Gastrocnemius medialis (tissue), 4 donors: ENCODE measurements at regions not wholly inside any gene's neighbourhood (a gene's known extent, or its start where the extent isn't known, plus 50 kb on each side); places are given as distances from the start of the nearest gene placed in this dataset.

Experiments
- POLR2A ChIP-seq, 2 donors: fragments of 450-650 bp; IDR thresholded peaks; one replicate each; pipeline ENCODE4 v1.6.1; 2017; ENCODE audit warnings: antibody characterized with exemption in 2 of 2, mild to moderate bottlenecking in 2 of 2, moderate library complexity in 2 of 2
- TF ChIP-seq, protein P1 (sequence below), 5 experiments: fragments of 450-650 bp in 3 of 5; fragments of 200-600 bp in 2 of 5; sonication (generic) in 2 of 5; IDR thresholded peaks in 4 of 5; conservative IDR thresholded peaks in 1 of 5; 1 replicate in 4 of 5; 2 replicates in 1 of 5; pipeline ENCODE4 v1.5.1; 2016 to 2019; ENCODE audit warnings: antibody characterized with exemption in 5 of 5, mild to moderate bottlenecking in 3 of 5, moderate library complexity in 3 of 5

DNA sequence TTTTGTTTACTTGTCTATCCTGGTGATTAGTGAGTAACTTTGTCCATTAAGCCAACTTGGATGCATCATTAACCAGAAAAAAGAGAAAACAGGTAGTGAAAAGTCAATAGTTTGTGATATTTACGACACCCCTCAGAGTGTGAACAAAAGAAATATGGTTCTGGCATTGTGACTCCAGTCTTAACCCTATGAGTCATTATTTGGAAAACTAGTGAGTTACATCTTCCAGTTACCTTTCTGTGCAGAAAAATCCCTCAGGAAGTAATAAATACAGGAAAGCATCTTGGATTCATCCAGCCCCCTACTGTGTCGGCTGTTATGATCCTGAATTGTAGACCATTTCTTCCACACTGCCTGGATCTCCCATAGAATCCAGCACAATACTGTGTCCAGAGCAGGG, 379.1 kb downstream of the GALC start:
- TF ChIP-seq, protein P1, sequence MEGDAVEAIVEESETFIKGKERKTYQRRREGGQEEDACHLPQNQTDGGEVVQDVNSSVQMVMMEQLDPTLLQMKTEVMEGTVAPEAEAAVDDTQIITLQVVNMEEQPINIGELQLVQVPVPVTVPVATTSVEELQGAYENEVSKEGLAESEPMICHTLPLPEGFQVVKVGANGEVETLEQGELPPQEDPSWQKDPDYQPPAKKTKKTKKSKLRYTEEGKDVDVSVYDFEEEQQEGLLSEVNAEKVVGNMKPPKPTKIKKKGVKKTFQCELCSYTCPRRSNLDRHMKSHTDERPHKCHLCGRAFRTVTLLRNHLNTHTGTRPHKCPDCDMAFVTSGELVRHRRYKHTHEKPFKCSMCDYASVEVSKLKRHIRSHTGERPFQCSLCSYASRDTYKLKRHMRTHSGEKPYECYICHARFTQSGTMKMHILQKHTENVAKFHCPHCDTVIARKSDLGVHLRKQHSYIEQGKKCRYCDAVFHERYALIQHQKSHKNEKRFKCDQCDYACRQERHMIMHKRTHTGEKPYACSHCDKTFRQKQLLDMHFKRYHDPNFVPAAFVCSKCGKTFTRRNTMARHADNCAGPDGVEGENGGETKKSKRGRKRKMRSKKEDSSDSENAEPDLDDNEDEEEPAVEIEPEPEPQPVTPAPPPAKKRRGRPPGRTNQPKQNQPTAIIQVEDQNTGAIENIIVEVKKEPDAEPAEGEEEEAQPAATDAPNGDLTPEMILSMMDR (IDR thresholded peaks at IDR 0.05 in 4 of 5, conservative IDR thresholded peaks at IDR 0.05 in 1 of 5) = no peak
- no peak for TF ChIP-seq POLR2A (IDR thresholded peaks at IDR 0.05)
